Liver (tissue), 8 donors: ENCODE measurements at regions not wholly inside any gene's neighbourhood (a gene's known extent, or its start where the extent isn't known, plus 50 kb on each side); places are given as distances from the start of the nearest gene placed in this dataset.
A peak's percentile ranks its signal among the peaks of the same experiment; 100 is the strongest.

ENCODE experiments used
- DNase-seq: peaks from one replicate; pipeline ENCODE4 v3.0.0-alpha.2; 2017; ENCODE audit warnings: low spot score
- H3K27ac ChIP-seq, 2 donors: one replicate each; pipeline ENCODE4 v1.7.0; 2013; ENCODE audit warnings: inconsistent platforms in 2 of 2, low read length in 2 of 2, control low read depth in 1 of 2, low read depth in 1 of 2, mild to moderate bottlenecking in 1 of 2
- H3K27me3 ChIP-seq, 4 donors: one replicate each; pipeline versions ENCODE4 v1.6.1 to v1.7.0; 2013; ENCODE audit warnings: low read length in 3 of 4, inconsistent platforms in 1 of 4, mild to moderate bottlenecking in 1 of 4, moderate library complexity in 1 of 4; ENCODE audit not compliant: control insufficient read depth in 4 of 4, insufficient read depth in 4 of 4
- H3K36me3 ChIP-seq, 4 donors: one replicate each; pipeline versions ENCODE4 v1.6.1 to v1.7.0; 2013; ENCODE audit warnings: low read length in 3 of 4, mild to moderate bottlenecking in 3 of 4, low read depth in 1 of 4, moderate library complexity in 1 of 4; ENCODE audit not compliant: control insufficient read depth in 4 of 4, insufficient read depth in 3 of 4
- H3K4me1 ChIP-seq, 4 donors: one replicate each; pipeline versions ENCODE4 v1.6.1 to v1.7.0; 2013; ENCODE audit warnings: low read length in 3 of 4, mild to moderate bottlenecking in 3 of 4, moderate library complexity in 1 of 4; ENCODE audit not compliant: control insufficient read depth in 4 of 4, insufficient read depth in 4 of 4
- H3K4me3 ChIP-seq, 3 donors: one replicate each; pipeline versions ENCODE4 v1.6.1 to v1.7.0; 2013; ENCODE audit warnings: low read length in 3 of 3, control low read depth in 1 of 3, low read depth in 1 of 3, mild to moderate bottlenecking in 1 of 3
- H3K9ac ChIP-seq, 2 donors: one replicate each; pipeline ENCODE4 v1.7.0; 2013; ENCODE audit warnings: low read length in 2 of 2, mild to moderate bottlenecking in 2 of 2, moderate library complexity in 2 of 2, control low read depth in 1 of 2, low read depth in 1 of 2
- H3K9me3 ChIP-seq, 4 donors: one replicate each; pipeline versions ENCODE4 v1.6.1 to v1.7.0; 2013; ENCODE audit warnings: low read length in 3 of 4; ENCODE audit not compliant: control insufficient read depth in 4 of 4
- EGR1 ChIP-seq, 2 donors: IDR thresholded peaks; 2 replicates each; pipeline ENCODE4 v1.6.1; 2016 to 2018; ENCODE audit warnings: antibody characterized with exemption in 2 of 2, low read depth in 2 of 2
- FOXA1 ChIP-seq: IDR thresholded peaks from 2 replicates; pipeline ENCODE4 v1.6.1; 2016; ENCODE audit warnings: antibody characterized with exemption
- FOXA2 ChIP-seq: IDR thresholded peaks from 2 replicates; pipeline ENCODE4 v1.6.1; 2016; ENCODE audit warnings: antibody characterized with exemption
- GABPA ChIP-seq, 2 donors: IDR thresholded peaks in 1 of 2; conservative IDR thresholded peaks in 1 of 2; 2 replicates each; pipeline ENCODE4 v1.6.1; 2016; ENCODE audit warnings: antibody characterized with exemption in 2 of 2, mild to moderate bottlenecking in 1 of 2, moderate library complexity in 1 of 2
- HNF4A ChIP-seq, 2 donors: conservative IDR thresholded peaks; 2 replicates each; pipeline ENCODE4 v1.6.1; 2016; ENCODE audit warnings: antibody characterized with exemption in 2 of 2, mild to moderate bottlenecking in 2 of 2
- JUND ChIP-seq, 2 donors: IDR thresholded peaks; 2 replicates each; pipeline ENCODE4 v1.6.1; 2016; ENCODE audit warnings: antibody characterized with exemption in 2 of 2
- NR2F2 ChIP-seq: IDR thresholded peaks from 2 replicates; pipeline ENCODE4 v1.6.1; 2016; ENCODE audit warnings: antibody characterized with exemption
- RAD21 ChIP-seq, 2 donors: IDR thresholded peaks; 2 replicates each; pipeline ENCODE4 v1.6.1; 2016; ENCODE audit warnings: antibody characterized with exemption in 2 of 2, mild to moderate bottlenecking in 2 of 2
- RXRA ChIP-seq, 2 donors: IDR thresholded peaks; 2 replicates each; pipeline ENCODE4 v1.6.1; 2017 to 2018; ENCODE audit warnings: antibody characterized with exemption in 2 of 2, mild to moderate bottlenecking in 1 of 2
- TAF1 ChIP-seq: conservative IDR thresholded peaks from 2 replicates; pipeline ENCODE4 v1.6.1; 2016; ENCODE audit warnings: antibody characterized with exemption, mild to moderate bottlenecking
- WGBS: extraction: QIAGEN DNeasy Blood & Tissue Kit; methylation state at CpG from one replicate; pipeline ENCODE4 v1.1.7; 2013; 5-methylcytosine and 5-hydroxymethylcytosine counted together
- TF ChIP-seq, protein P1 (sequence below): fragments of 150-350 bp; IDR thresholded peaks from 2 replicates; pipeline ENCODE4 v1.5.1; 2017; ENCODE audit warnings: improper control_type of control experiment, low read depth, low read length; ENCODE audit not compliant: missing input control
- TF ChIP-seq, protein P2 (sequence below): IDR thresholded peaks from 2 replicates; pipeline ENCODE4 v1.6.1; 2016; ENCODE audit warnings: antibody characterized with exemption, mild to moderate bottlenecking
- TF ChIP-seq, protein P3 (sequence below): IDR thresholded peaks from 2 replicates; pipeline ENCODE4 v1.6.1; 2016; ENCODE audit warnings: antibody characterized with exemption
- donor health status: healthy.
- donor health status: healthy.
- donor health status: healthy.
- donor health status: healthy.
- donor health status: healthy.

DNA sequence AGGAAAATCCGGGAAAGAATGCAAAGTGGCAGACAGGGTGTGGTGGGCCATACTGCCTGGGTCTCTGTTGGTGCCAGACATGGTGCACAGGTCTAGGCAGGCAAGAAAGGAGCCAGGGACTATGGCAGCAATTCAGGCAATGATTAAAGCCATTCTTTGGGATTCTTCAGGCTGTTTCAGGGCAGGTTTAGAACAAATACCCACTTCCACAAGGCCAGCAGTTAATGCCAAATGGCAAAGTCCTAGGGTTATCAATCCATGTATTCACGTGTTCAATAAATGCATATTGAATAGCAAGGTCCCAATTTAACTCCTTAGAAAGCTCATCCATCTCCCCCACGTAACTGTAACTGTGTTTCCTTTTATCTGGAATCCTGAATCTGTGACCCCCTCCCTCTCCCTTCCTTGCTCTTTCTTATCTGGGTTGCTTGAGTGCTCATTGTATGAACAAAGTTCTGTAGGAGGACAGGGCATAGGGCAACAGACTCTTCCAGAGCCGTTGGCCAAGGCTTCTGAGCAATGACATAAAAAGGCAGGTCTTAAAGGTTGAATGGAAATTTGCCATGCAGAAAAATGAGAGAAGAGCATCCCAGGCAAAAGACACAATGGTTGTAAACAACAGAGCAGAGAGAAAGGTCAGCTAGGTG, 146.8 kb upstream of the KLHL29 start:
- no peak for DNase-seq
- no peaks in the 10 kb centered on the region for H3K27me3 ChIP-seq
- 51% methylated on average over 4 of the region's 4 CpGs for WGBS
- H3K9me3 ChIP-seq, result no peaks in the 10 kb centered on the region
- no peak overlapping the region for H3K9ac ChIP-seq
- TF ChIP-seq FOXA2 (no peak), HNF4A (conservative IDR thresholded peaks at IDR 0.05) (peak; percentile 40 to 50), RAD21 (IDR thresholded peaks at IDR 0.05) (no peak), GABPA (IDR thresholded peaks at IDR 0.05 in 1 of 2, conservative IDR thresholded peaks at IDR 0.05 in 1 of 2) (no peak)
- TF ChIP-seq, protein P1, sequence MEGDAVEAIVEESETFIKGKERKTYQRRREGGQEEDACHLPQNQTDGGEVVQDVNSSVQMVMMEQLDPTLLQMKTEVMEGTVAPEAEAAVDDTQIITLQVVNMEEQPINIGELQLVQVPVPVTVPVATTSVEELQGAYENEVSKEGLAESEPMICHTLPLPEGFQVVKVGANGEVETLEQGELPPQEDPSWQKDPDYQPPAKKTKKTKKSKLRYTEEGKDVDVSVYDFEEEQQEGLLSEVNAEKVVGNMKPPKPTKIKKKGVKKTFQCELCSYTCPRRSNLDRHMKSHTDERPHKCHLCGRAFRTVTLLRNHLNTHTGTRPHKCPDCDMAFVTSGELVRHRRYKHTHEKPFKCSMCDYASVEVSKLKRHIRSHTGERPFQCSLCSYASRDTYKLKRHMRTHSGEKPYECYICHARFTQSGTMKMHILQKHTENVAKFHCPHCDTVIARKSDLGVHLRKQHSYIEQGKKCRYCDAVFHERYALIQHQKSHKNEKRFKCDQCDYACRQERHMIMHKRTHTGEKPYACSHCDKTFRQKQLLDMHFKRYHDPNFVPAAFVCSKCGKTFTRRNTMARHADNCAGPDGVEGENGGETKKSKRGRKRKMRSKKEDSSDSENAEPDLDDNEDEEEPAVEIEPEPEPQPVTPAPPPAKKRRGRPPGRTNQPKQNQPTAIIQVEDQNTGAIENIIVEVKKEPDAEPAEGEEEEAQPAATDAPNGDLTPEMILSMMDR, result no peak
- no peak overlapping the region for H3K27ac ChIP-seq
- no peaks in the 10 kb centered on the region for H3K36me3 ChIP-seq
- H3K4me1 ChIP-seq, result peaks cover 2 to 11% (median 3%) of the 10 kb centered on the region in 4 donors
- no peak overlapping the region for H3K4me3 ChIP-seq

DNA sequence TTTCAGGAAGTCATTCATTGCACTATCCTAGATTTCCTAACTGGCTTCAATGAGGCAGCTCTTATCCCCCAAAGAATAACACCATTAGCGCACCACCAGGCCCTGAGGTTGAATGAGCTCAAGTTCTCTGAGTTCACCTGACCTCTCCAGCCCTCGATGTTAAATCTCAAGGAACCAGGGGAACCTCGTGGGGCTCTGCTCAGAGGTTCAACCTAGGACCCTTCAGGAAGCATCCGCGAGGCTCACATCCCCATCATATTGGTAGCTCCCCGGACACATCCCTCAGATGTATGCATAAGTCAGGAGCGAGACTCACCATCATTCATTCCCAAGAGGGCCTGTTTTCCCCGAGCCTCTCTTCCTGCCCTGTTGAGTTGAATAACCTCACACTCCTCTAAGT, 145.6 kb upstream of the KLHL29 start:
- TF ChIP-seq JUND (IDR thresholded peaks at IDR 0.05) (no peak), FOXA1 (no peak)
- TF ChIP-seq, protein P2, sequence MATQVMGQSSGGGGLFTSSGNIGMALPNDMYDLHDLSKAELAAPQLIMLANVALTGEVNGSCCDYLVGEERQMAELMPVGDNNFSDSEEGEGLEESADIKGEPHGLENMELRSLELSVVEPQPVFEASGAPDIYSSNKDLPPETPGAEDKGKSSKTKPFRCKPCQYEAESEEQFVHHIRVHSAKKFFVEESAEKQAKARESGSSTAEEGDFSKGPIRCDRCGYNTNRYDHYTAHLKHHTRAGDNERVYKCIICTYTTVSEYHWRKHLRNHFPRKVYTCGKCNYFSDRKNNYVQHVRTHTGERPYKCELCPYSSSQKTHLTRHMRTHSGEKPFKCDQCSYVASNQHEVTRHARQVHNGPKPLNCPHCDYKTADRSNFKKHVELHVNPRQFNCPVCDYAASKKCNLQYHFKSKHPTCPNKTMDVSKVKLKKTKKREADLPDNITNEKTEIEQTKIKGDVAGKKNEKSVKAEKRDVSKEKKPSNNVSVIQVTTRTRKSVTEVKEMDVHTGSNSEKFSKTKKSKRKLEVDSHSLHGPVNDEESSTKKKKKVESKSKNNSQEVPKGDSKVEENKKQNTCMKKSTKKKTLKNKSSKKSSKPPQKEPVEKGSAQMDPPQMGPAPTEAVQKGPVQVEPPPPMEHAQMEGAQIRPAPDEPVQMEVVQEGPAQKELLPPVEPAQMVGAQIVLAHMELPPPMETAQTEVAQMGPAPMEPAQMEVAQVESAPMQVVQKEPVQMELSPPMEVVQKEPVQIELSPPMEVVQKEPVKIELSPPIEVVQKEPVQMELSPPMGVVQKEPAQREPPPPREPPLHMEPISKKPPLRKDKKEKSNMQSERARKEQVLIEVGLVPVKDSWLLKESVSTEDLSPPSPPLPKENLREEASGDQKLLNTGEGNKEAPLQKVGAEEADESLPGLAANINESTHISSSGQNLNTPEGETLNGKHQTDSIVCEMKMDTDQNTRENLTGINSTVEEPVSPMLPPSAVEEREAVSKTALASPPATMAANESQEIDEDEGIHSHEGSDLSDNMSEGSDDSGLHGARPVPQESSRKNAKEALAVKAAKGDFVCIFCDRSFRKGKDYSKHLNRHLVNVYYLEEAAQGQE, result no peak
- no peak for DNase-seq
- H3K4me1 ChIP-seq, result peaks cover 2 to 11% (median 3%) of the 10 kb centered on the region in 4 donors
- H3K9me3 ChIP-seq, result no peaks in the 10 kb centered on the region
- WGBS, result 93% methylated on average over 8 of the region's 8 CpGs
- no peak overlapping the region for H3K9ac ChIP-seq
- H3K27ac ChIP-seq, result no peak overlapping the region
- H3K36me3 ChIP-seq, result no peaks in the 10 kb centered on the region
- no peaks in the 10 kb centered on the region for H3K27me3 ChIP-seq
- no peak overlapping the region for H3K4me3 ChIP-seq

DNA sequence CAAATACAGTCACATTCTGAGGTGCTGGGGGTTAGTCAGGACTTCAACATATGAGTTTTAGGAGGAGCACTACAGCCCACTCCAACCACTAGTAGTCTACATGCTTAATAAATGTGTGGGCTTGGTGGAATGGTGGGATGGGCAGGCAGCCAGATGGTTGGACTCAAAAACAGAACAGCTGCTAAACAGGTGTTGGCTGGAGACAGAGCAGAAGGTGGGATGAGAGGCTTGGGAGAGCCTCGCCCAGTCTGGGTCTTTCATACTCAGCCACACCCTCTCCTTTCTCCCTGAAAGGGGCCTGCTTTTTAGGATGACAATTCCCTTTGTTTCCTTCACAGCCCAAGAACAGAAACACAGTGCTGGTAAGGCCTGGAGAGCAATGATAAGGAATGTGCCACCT, 143.9 kb upstream of the KLHL29 start:
- DNase-seq, result no peak
- TF ChIP-seq, protein P3, sequence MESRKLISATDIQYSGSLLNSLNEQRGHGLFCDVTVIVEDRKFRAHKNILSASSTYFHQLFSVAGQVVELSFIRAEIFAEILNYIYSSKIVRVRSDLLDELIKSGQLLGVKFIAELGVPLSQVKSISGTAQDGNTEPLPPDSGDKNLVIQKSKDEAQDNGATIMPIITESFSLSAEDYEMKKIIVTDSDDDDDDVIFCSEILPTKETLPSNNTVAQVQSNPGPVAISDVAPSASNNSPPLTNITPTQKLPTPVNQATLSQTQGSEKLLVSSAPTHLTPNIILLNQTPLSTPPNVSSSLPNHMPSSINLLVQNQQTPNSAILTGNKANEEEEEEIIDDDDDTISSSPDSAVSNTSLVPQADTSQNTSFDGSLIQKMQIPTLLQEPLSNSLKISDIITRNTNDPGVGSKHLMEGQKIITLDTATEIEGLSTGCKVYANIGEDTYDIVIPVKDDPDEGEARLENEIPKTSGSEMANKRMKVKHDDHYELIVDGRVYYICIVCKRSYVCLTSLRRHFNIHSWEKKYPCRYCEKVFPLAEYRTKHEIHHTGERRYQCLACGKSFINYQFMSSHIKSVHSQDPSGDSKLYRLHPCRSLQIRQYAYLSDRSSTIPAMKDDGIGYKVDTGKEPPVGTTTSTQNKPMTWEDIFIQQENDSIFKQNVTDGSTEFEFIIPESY, result no peak
- no peak for TF ChIP-seq TAF1
- TF ChIP-seq, protein P2, result no peak
- TF ChIP-seq NR2F2, result no peak
- no peak for TF ChIP-seq RXRA (IDR thresholded peaks at IDR 0.05)
- TF ChIP-seq RAD21 (IDR thresholded peaks at IDR 0.05), result no peak
- no peak for TF ChIP-seq FOXA1
- no peak for TF ChIP-seq JUND (IDR thresholded peaks at IDR 0.05)
- TF ChIP-seq EGR1 (IDR thresholded peaks at IDR 0.05; ENCODE audit: low read depth in 2 of 2), result no peak
- TF ChIP-seq, protein P1, result no peak

More for the DNA sequence above, 143.9 kb upstream of the KLHL29 start:
- 95% methylated on average over 1 of the region's 1 CpG for WGBS
- H3K9me3 ChIP-seq, result no peaks in the 10 kb centered on the region
- peaks cover 2 to 16% (median 6%) of the 10 kb centered on the region in 4 donors for H3K4me1 ChIP-seq
- no peaks in the 10 kb centered on the region for H3K27me3 ChIP-seq
- H3K36me3 ChIP-seq, result no peaks in the 10 kb centered on the region
- H3K9ac ChIP-seq, result no peak overlapping the region
- H3K4me3 ChIP-seq, result no peak overlapping the region
- no peak overlapping the region for H3K27ac ChIP-seq
